Adrenal gland (tissue), 5 donors: ENCODE measurements at regions not wholly inside any gene's neighbourhood (a gene's known extent, or its start where the extent isn't known, plus 50 kb on each side); places are given as distances from the start of the nearest gene placed in this dataset.

Experiments used
- POLR2A ChIP-seq, 2 donors: fragments of 450-650 bp; IDR thresholded peaks; one replicate each; pipeline ENCODE4 v1.6.1; 2017; ENCODE audit warnings: antibody characterized with exemption in 2 of 2, mild to moderate bottlenecking in 2 of 2, moderate library complexity in 1 of 2
- TF ChIP-seq, protein P1 (sequence below), 6 experiments: fragments of 450-650 bp in 4 of 6; fragments of 200-600 bp in 2 of 6; sonication (generic) in 1 of 6; IDR thresholded peaks; 1 replicate in 5 of 6; 2 replicates in 1 of 6; pipeline versions ENCODE4 v1.5.1 to v1.8.0; 2016 to 2021; ENCODE audit warnings: antibody characterized with exemption in 6 of 6, mild to moderate bottlenecking in 2 of 6, moderate library complexity in 1 of 6
- donor health status: DM: no; HTN: no; CAD: no.

DNA sequence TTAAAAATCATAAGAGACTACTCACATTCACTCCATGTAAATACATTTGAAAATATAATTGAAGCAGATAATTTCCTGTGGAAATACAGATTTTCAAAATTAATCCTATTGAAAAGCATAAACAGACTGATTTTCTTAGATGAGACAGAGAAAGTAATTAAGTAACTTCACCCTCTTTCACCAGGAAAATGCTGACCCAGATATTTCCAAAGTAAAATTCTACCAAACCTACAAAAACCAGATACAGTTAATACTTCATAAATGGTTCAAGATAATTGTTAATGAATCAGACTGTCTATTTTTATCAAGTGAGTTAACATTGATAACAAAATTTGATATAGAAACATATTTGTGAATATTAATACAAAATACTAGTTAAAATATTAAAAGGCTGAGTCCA, 233.5 kb upstream of the KHDRBS2 start:
- TF ChIP-seq, protein P1, sequence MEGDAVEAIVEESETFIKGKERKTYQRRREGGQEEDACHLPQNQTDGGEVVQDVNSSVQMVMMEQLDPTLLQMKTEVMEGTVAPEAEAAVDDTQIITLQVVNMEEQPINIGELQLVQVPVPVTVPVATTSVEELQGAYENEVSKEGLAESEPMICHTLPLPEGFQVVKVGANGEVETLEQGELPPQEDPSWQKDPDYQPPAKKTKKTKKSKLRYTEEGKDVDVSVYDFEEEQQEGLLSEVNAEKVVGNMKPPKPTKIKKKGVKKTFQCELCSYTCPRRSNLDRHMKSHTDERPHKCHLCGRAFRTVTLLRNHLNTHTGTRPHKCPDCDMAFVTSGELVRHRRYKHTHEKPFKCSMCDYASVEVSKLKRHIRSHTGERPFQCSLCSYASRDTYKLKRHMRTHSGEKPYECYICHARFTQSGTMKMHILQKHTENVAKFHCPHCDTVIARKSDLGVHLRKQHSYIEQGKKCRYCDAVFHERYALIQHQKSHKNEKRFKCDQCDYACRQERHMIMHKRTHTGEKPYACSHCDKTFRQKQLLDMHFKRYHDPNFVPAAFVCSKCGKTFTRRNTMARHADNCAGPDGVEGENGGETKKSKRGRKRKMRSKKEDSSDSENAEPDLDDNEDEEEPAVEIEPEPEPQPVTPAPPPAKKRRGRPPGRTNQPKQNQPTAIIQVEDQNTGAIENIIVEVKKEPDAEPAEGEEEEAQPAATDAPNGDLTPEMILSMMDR (IDR thresholded peaks at IDR 0.05): no peak
- no peak for TF ChIP-seq POLR2A (IDR thresholded peaks at IDR 0.05)
